WTC11 (cell line): ENCODE measurements at regions not wholly inside any gene's neighbourhood (a gene's known extent, or its start where the extent isn't known, plus 50 kb on each side); places are given as distances from the start of the nearest gene placed in this dataset.

Experiments
- CTCF ChIP-seq: fragments of 200-600 bp; IDR thresholded peaks from 2 replicates; pipeline ENCODE4 v1.8.0; 2022; ENCODE audit warnings: antibody characterized with exemption
- E2F5 ChIP-seq: sonication (generic); formaldehyde crosslinking; IDR thresholded peaks from 2 replicates; pipeline ENCODE4 v1.8.1; 2022; ENCODE audit warnings: mild to moderate bottlenecking, moderate library complexity, missing genetic modification reagents
- JUN ChIP-seq: sonication (generic); formaldehyde crosslinking; IDR thresholded peaks from 2 replicates; pipeline ENCODE4 v1.8.0; 2023; ENCODE audit warnings: mild to moderate bottlenecking, missing genetic modification reagents
- NR1H2 ChIP-seq: sonication (generic); formaldehyde crosslinking; IDR thresholded peaks from 2 replicates; pipeline ENCODE4 v1.9.0; 2021; ENCODE audit warnings: mild to moderate bottlenecking, moderate library complexity, missing genetic modification reagents
- NR2C2 ChIP-seq: sonication (generic); formaldehyde crosslinking; IDR thresholded peaks from 2 replicates; pipeline ENCODE4 v1.8.0; 2022; ENCODE audit warnings: mild to moderate bottlenecking, missing genetic modification reagents
- TF ChIP-seq, protein P1 (sequence below): sonication (generic); formaldehyde crosslinking; IDR thresholded peaks from 2 replicates; pipeline ENCODE4 v1.8.1; 2022; ENCODE audit warnings: mild to moderate bottlenecking, missing genetic modification reagents, moderate library complexity, borderline replicate concordance

DNA sequence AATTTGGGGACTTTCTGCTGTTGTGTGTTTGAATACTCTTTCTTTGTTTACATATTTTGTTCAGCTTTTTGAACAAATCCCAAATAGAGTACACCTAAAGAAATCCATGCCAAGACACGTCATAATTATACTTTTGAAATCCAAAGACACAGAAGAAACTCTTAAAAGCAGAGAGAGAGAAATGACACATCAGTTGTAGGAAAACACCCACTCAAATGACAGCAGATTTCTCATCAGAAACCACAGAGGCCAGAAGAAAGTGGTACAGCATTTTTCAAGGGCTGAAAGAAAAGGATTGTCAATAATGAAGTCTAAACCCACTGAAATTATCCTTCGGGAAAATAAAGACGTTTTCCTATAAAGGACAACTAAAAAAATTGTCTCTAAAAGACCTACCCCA is 378.6 kb downstream of the GADD45G start:
- TF ChIP-seq CTCF (no peak), NR2C2 (no peak), NR1H2 (no peak), JUN (CRISPR knock-in tag) (no peak), E2F5 (CRISPR knock-in tag) (no peak)
- TF ChIP-seq, protein P1, sequence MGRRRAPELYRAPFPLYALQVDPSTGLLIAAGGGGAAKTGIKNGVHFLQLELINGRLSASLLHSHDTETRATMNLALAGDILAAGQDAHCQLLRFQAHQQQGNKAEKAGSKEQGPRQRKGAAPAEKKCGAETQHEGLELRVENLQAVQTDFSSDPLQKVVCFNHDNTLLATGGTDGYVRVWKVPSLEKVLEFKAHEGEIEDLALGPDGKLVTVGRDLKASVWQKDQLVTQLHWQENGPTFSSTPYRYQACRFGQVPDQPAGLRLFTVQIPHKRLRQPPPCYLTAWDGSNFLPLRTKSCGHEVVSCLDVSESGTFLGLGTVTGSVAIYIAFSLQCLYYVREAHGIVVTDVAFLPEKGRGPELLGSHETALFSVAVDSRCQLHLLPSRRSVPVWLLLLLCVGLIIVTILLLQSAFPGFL (CRISPR knock-in tag): no peak
